Endodermal cell (in vitro differentiated cells): ENCODE measurements at regions not wholly inside any gene's neighbourhood (a gene's known extent, or its start where the extent isn't known, plus 50 kb on each side); places are given as distances from the start of the nearest gene placed in this dataset.

ENCODE experiments used
- DNase-seq: peaks from one replicate; pipeline ENCODE4 v3.0.0-alpha.2; 2017
- H3K27ac ChIP-seq: 2 replicates; pipeline ENCODE4 v1.5.1; 2013; ENCODE audit warnings: mild to moderate bottlenecking, low read depth, low read length, moderate library complexity
- H3K27me3 ChIP-seq: 2 replicates; pipeline ENCODE4 v1.6.1; 2013; ENCODE audit warnings: mild to moderate bottlenecking, low read length, moderate library complexity; ENCODE audit not compliant: insufficient read depth, control insufficient read depth, poor library complexity, severe bottlenecking
- H3K36me3 ChIP-seq: 2 replicates; pipeline ENCODE4 v1.7.0; 2013; ENCODE audit warnings: mild to moderate bottlenecking, low read length, moderate library complexity; ENCODE audit not compliant: control insufficient read depth, insufficient read depth
- H3K4me1 ChIP-seq: one replicate; pipeline ENCODE4 v1.7.0; 2013; ENCODE audit warnings: low read length; ENCODE audit not compliant: control insufficient read depth, insufficient read depth
- H3K4me3 ChIP-seq: 2 replicates; pipeline ENCODE4 v1.5.1; 2013; ENCODE audit warnings: mild to moderate bottlenecking, low read length, moderate library complexity
- H3K9ac ChIP-seq: 2 replicates; pipeline ENCODE4 v1.6.1; 2013; ENCODE audit warnings: mild to moderate bottlenecking, low read length, moderate library complexity; ENCODE audit not compliant: poor library complexity, severe bottlenecking; ENCODE audit errors: extremely low read depth
- H3K9me3 ChIP-seq: 2 replicates; pipeline ENCODE4 v1.6.1; 2013; ENCODE audit warnings: mild to moderate bottlenecking, low read length, moderate library complexity; ENCODE audit not compliant: control insufficient read depth
- H3K27ac Mint-ChIP-seq: 2 replicates; pipeline ENCODE4 v1.8.0; 2020; ENCODE audit warnings: mixed read lengths
- H3K27me3 Mint-ChIP-seq: 2 replicates; pipeline ENCODE4 v1.8.0; 2021; ENCODE audit warnings: mild to moderate bottlenecking, mixed read lengths; ENCODE audit not compliant: insufficient read depth
- H3K36me3 Mint-ChIP-seq: 2 replicates; pipeline ENCODE4 v1.8.0; 2020; ENCODE audit warnings: low read depth, mixed read lengths
- H3K4me1 Mint-ChIP-seq: 2 replicates; pipeline ENCODE4 v1.8.0; 2020; ENCODE audit warnings: mixed read lengths
- H3K4me3 Mint-ChIP-seq: 2 replicates; pipeline ENCODE4 v1.8.0; 2020; ENCODE audit warnings: mild to moderate bottlenecking, moderate library complexity, mixed read lengths
- H3K9me3 Mint-ChIP-seq: 2 replicates; pipeline ENCODE4 v1.8.0; 2020; ENCODE audit warnings: mild to moderate bottlenecking, mixed read lengths
- WGBS, 2 experiments: methylation state at CpG; one replicate each; pipeline versions ENCODE4 v1.1.5 to v1.1.7; 2013; ENCODE audit warnings: missing lambda C conversion rate in 2 of 2, mixed read lengths in 1 of 2; ENCODE audit not compliant: insufficient coverage in 1 of 2, insufficient read length in 1 of 2; 5-methylcytosine and 5-hydroxymethylcytosine counted together
- TF ChIP-seq, protein P1 (sequence below): fragments of 200-600 bp; sonication (generic); conservative IDR thresholded peaks from 2 replicates; pipeline ENCODE4 v1.5.0; 2021; ENCODE audit warnings: antibody characterized with exemption, mild to moderate bottlenecking

- H3K27me3 Mint-ChIP-seq, result no peaks in the 10 kb centered on the region
- Histone ChIP-seq H3K9ac (no peak overlapping the region), H3K27ac (no peak overlapping the region), H3K27me3 (no peaks in the 10 kb centered on the region), H3K4me1 (no peaks in the 10 kb centered on the region), H3K4me3 (no peak overlapping the region), H3K9me3 (no peaks in the 10 kb centered on the region), H3K36me3 (no peaks in the 10 kb centered on the region)
- 76 to 100% methylated on average over 1 to 2 of the region's 2 CpGs for WGBS, 2 experiments
- H3K9me3 Mint-ChIP-seq, result peaks cover 4% of the 10 kb centered on the region
- H3K4me3 Mint-ChIP-seq, result no peak overlapping the region
- no peak overlapping the region for H3K27ac Mint-ChIP-seq
- DNase-seq, result no peak
- TF ChIP-seq, protein P1, sequence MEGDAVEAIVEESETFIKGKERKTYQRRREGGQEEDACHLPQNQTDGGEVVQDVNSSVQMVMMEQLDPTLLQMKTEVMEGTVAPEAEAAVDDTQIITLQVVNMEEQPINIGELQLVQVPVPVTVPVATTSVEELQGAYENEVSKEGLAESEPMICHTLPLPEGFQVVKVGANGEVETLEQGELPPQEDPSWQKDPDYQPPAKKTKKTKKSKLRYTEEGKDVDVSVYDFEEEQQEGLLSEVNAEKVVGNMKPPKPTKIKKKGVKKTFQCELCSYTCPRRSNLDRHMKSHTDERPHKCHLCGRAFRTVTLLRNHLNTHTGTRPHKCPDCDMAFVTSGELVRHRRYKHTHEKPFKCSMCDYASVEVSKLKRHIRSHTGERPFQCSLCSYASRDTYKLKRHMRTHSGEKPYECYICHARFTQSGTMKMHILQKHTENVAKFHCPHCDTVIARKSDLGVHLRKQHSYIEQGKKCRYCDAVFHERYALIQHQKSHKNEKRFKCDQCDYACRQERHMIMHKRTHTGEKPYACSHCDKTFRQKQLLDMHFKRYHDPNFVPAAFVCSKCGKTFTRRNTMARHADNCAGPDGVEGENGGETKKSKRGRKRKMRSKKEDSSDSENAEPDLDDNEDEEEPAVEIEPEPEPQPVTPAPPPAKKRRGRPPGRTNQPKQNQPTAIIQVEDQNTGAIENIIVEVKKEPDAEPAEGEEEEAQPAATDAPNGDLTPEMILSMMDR, result no peak
- no peaks in the 10 kb centered on the region for H3K36me3 Mint-ChIP-seq
- H3K4me1 Mint-ChIP-seq, result peaks cover 5% of the 10 kb centered on the region
Measured at GRCh38 chr10:9505546-9505945, 1451.1 kb downstream of the GATA3 start.

DNA sequence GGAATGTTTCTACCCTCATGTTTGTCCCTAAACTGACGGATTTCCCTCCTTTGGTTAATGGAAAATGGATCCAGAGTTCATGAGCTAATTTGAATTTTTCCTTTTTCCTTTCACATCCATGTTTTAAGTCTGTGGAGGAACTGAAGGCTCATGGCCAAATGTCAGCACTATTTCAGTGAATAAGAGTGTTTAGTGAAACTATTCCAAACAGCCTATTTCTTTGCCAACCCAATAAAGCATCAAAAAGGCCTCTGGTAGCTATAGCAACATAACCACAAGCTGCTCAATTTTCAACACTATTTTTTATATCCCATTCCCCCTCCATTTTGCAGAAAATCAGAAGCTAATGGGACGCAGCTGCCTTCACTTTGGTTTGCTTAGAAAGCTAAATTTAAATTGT lies 1454.1 kb downstream of the GATA3 start:
- no peak overlapping the region for H3K9ac ChIP-seq
- Mint-ChIP-seq H3K4me3 (no peak overlapping the region), H3K36me3 (no peaks in the 10 kb centered on the region), H3K27ac (no peak overlapping the region), H3K27me3 (no peaks in the 10 kb centered on the region), H3K9me3 (peaks cover 4% of the 10 kb centered on the region), H3K4me1 (peaks cover 9% of the 10 kb centered on the region)
- no peak for DNase-seq
- no peaks in the 10 kb centered on the region for H3K9me3 ChIP-seq
- no peak overlapping the region for H3K27ac ChIP-seq
- H3K4me1 ChIP-seq, result no peaks in the 10 kb centered on the region
- no peaks in the 10 kb centered on the region for H3K27me3 ChIP-seq
- no peaks in the 10 kb centered on the region for H3K36me3 ChIP-seq
- 86 to 100% methylated on average over 1 to 2 of the region's 2 CpGs for WGBS, 2 experiments
- H3K4me3 ChIP-seq, result no peak overlapping the region
- TF ChIP-seq, protein P1, result no peak

GRCh38 chr10:9510626-9511025 lies 1456.1 kb downstream of the GATA3 start:
- H3K9me3 Mint-ChIP-seq, result peaks cover 4% of the 10 kb centered on the region
- Histone ChIP-seq H3K27me3 (no peaks in the 10 kb centered on the region), H3K27ac (no peak overlapping the region), H3K9me3 (no peaks in the 10 kb centered on the region), H3K4me3 (no peak overlapping the region), H3K36me3 (no peaks in the 10 kb centered on the region), H3K9ac (no peak overlapping the region), H3K4me1 (no peaks in the 10 kb centered on the region)
- TF ChIP-seq, protein P1, result no peak
- peaks cover 9% of the 10 kb centered on the region for H3K4me1 Mint-ChIP-seq
- H3K36me3 Mint-ChIP-seq, result no peaks in the 10 kb centered on the region
- no peaks in the 10 kb centered on the region for H3K27me3 Mint-ChIP-seq
- 70% methylated on average over 3 of the region's 3 CpGs; no CpG with 5 or more reads in 1 of the 2 experiments for WGBS, 2 experiments
- no peak overlapping the region for H3K4me3 Mint-ChIP-seq
- peak overlapping the region; percentile 69 for H3K27ac Mint-ChIP-seq
- DNase-seq, result peak; percentile 54
